Midbrain (tissue), 1 donor: ENCODE measurements at regions not wholly inside any gene's neighbourhood (a gene's known extent, or its start where the extent isn't known, plus 50 kb on each side); places are given as distances from the start of the nearest gene placed in this dataset.
A peak's percentile ranks its signal among the peaks of the same experiment; 100 is the strongest.

Experiments
- DNase-seq: peaks from one replicate; lab custom pipeline; 2025; lab: John Stamatoyannopoulos, UW

GRCh38 chr3:99542767-99543518 is 95.5 kb upstream of the COL8A1 start:
- no peak for DNase-seq

GRCh38 chr3:99541181-99541580 is 97.2 kb upstream of the COL8A1 start:
- no peak for DNase-seq

DNA sequence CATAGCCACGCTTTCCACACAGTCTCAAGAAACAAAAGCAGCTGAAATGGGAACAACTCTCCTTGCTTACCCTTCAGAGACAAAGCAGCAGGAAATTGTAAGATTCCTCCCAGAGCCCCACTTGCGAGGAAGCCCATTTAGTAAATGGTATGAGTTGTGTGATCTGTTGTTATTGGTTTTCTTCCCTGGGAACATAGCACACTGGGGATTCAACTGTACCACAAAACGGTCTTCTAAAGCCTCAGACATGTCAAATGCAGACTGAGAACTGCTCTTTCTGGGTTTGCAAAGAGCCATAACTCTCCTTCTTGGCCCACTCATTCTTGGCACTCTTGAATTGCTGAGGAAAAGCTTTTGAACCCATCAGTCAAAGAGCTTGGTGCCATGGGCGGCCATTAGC is 101.0 kb upstream of the COL8A1 start:
- no peak for DNase-seq

- no peak for DNase-seq
Observed at GRCh38 chr3:99536555-99537314, 101.7 kb upstream of the COL8A1 start.

DNA sequence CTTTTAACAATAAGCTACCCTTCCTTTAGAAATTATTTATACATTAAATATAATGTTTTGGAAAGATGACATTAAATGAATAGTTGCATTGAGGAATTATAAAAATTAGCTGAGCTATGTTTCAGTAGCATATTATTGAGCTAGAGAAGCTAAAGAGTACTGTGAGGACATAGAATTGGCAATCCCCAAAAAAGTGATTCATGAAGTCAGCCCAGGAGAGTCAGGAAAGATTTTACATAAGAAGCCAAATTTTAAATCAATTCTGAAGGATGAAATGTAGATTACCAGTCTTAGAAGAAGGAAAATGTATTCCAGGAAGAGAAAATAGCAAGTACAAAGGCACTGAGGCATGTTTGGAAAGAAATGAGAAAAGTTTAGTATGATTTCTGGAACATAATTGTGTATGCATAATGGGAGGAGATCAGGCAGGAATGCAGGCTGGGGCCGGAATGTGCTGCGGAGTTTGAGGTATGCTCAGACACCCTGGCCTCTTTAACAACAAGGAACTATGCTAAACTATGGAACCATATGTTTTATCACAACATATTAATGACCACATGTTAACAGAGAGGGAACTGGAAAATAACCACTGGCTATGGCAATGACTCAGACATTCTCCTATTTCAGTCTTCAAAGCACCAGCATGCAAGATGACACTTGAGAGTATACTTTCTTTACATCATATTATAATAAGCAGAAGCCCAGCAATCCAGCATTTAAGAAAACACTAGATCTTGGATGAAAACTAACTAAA is 103.3 kb upstream of the COL8A1 start:
- no peak for DNase-seq

GRCh38 chr3:99532246-99532645 is 106.1 kb upstream of the COL8A1 start:
- DNase-seq = peak; percentile 41

DNA sequence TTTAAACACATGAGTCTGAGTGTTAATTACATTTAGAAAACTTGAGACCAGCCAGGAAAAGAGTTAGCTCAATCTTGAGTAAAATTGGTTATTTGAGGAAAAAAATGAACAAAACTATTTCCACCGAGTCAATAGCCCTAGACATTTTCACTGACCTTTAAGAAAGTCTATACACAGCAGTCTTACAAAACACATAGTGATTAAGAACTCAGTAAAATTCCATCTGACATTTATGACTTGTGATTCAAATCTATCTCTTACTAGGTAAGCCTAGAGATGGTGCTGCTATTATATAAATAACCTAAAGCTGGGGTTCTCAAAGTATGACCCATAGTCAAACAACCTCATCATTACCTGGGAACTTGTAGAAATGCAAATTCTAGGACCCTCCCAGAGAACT is 109.1 kb upstream of the COL8A1 start:
- DNase-seq = no peak

- DNase-seq = no peak
Observed at GRCh38 chr3:99526921-99527320, 111.5 kb upstream of the COL8A1 start.

GRCh38 chr3:99524559-99524958 is 113.8 kb upstream of the COL8A1 start:
- DNase-seq = no peak

DNA sequence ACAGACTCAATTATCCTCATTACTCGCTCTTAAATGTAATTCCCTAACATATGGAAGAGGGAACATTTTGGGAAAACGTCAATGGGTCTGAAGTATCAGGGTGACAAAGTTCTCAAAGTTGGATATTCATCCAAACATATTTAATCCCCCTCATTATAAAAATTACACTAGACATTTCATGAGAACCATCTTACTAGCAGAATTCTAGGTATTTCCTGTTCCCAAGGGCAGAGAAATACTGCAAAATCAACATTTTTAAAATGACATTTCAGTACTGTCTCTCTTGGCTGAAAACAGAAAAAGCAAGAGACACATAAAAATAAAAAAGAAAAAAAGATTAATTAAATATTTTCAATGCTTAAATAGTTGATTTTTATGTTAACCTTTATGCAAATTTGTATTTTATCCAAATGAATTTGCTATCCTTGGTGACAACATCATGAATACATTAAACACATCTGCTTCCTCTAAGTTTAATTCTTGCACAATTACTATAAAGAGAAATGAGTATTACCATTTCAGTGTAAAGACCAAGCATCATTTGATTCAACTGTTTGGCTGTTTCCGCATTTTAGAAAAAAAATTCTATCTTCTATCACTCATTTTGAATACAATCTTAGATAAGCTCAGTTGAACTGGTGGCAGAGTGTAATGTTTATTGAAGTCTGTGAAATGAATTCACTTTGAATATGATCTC is 114.8 kb upstream of the COL8A1 start:
- no peak for DNase-seq

GRCh38 chr3:99522147-99522546 is 116.2 kb upstream of the COL8A1 start:
- DNase-seq = no peak

DNA sequence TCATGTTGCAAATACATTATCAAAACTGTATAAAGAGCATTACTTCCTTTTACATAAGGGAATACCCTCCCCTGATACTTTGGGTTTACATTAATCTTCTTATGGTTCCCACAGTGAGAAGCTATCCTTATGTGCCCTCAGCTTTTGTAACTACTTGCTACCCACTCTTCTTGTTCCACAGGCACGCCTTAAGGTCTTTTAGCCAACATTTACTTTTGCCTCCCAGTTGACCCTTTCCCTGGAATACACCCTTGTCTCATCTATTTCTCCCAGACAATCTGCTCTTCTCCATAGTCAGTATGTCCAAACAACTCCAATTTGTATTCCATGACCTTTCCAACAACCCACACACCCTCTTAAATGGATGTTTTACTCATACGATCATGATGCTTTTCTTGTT is 116.8 kb upstream of the COL8A1 start:
- DNase-seq = no peak

DNA sequence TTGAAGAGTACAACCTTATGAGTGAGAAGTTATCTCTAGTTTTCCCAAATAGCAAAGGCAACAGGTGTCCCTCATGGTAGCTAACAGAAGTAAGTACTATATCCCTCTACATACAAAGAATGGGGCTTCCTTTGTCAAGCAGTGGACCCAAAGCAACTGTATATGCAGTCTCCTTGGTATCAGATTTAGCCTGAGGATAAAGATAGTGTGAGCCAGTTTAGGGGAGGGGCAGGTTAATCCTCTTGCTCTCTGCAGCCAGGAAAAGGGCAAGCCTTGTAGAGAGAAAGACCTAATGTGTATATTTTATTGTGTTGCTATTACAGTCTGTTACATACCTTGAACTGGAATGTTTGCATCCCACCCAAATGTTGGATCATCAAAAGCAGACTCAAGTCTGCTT is 117.9 kb upstream of the COL8A1 start:
- DNase-seq = no peak

- DNase-seq = no peak
Observed at GRCh38 chr3:99516936-99517335, 121.5 kb upstream of the COL8A1 start.

DNA sequence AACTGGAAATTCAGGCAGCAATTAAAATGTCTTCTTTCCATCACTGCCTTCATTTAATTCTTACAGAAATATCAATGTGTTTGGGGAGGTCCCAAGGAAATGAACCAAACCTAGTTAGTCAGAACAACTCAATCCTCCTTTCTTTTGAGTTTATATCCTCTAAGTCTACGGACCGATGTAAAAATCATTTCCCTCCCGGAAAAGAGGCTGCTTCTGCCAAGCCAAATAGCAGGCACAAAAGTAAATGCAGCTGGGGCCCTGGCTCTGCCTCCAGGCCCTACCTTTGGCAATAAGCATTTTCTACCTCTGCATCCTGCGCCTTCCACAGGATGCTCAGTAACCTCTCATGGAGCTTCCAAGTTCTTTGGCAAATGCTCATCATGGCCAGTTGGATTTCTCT is 122.5 kb upstream of the COL8A1 start:
- DNase-seq = no peak

- no peak for DNase-seq
Observed at GRCh38 chr3:99509224-99509623, 129.2 kb upstream of the COL8A1 start.

GRCh38 chr3:99508191-99508590 is 130.2 kb upstream of the COL8A1 start:
- no peak for DNase-seq

DNA sequence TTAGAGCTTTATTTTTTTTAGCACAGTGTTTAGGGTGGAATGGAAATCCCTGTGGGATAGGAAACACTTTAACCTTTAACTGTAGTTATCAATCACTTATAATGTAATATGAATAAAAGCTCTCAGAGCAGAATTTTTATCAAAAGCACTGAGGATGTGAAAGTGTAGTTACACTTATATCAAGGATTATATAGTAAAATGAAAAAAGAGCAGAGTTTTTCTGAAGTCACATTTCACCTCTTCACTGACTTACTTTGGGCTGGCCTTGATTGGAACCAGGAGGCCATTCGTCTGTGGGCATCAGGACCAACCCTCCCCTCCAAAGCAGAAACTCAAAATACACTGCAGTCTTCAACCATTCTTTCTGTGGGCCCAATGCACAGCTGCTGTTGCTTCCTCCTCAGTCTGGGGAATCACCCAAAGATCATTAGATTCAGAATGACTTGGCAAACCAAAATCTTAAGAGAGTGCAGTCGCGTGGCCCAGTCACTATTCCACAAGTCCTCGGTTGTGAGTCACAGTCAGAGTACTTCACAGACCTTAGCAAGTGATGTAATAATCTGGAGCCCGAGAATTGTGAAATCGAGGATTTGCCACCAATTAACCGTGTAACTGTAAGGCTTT is 132.6 kb upstream of the COL8A1 start:
- DNase-seq = no peak

DNA sequence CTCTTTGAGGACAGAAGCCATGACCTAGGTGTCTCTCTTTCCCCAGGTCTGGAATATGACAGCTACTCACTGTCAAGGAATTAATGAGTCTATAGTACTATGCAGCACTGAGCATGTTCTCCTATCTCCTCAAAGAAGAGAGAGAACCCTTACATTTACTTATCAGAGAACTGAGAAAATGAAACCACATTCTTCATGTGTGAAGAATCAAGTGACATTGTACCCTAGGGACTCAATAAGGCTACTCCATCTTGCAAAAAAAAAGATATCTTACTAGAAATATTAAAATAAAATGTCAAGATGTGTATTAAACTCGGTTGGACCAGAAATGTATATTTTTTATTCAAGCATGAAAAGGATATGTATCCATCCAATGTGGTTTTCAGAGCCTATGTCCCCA is 133.2 kb upstream of the COL8A1 start:
- no peak for DNase-seq

DNA sequence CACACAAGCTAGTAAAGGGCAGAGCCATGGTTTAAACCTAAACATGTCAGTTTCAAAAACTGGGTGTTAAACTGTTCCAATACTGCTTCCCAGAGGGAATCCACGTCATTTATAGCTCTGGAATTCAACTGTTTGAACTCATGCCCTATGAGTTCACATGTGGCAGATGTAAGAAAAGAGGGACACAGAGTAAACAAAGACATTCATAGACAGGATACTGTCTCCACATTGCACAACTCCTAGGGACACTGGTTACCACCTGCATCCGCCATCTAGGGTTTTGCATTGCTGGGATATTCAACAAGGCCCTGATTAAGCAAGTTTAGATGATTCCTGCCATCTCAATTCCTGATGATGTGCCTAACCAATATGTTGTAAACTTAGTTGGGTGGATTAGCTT is 134.1 kb upstream of the COL8A1 start:
- DNase-seq = no peak

DNA sequence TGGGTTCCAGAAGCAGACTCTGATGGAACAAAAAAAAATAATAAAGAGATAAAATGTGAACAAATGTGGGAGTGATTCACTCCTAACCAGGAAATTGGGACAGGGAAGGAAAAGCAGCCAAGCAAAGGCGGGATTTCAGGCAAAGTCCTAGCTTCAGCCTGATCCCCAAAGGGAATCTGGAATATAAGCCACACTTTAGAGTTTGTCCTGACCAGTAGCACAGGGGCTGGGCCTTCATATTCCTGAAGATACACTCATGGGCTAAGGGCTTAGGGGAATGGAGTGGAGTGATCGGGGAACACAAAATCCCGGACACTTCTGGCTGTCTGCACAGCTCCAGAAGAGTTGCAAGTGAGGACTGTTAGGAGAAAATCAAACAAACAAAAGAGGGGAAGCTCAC is 135.0 kb upstream of the COL8A1 start:
- no peak for DNase-seq

DNA sequence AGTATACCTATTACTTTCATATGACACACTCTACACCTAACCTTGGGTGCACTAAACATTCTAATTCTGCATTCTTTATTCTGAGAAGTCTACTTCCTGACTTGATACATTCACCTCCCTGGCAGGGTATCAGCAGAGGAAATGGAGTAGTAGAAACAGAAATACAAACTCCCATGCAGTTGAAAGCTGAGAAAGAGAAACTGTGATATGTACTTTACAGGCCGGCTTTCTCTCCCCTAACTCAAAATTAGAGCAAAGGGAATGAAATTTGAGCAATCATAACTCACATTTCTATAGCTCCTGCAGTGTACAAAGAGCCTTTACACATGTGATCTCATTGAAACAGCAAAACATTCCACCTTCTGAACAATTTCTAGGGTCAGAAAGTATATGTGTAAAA is 135.5 kb upstream of the COL8A1 start:
- DNase-seq = no peak
